NCI-H748 (cell line): ENCODE measurements at regions not wholly inside any gene's neighbourhood (a gene's known extent, or its start where the extent isn't known, plus 50 kb on each side); places are given as distances from the start of the nearest gene placed in this dataset.
"Not testable (repeated sequence)": the region's sequence is repeated elsewhere in the genome, so short reads cannot be mapped to it uniquely, and the experiment has no call there.

Experiments used
- DNase-seq: peaks from one replicate; lab custom pipeline; 2025; ENCODE audit not compliant: unreplicated experiment; lab: John Stamatoyannopoulos, UW

GRCh38 chr4:66486068-66486467, 815.8 kb upstream of the EPHA5 start:
- DNase-seq, result no peak

GRCh38 chr4:66482186-66482585, 811.9 kb upstream of the EPHA5 start:
- DNase-seq, result no peak

GRCh38 chr4:66475596-66475995, 805.3 kb upstream of the EPHA5 start:
- DNase-seq, result no peak

- no peak for DNase-seq
Observed at GRCh38 chr4:66465111-66465510, 794.8 kb upstream of the EPHA5 start.

GRCh38 chr4:66462890-66463289, 792.6 kb upstream of the EPHA5 start:
- DNase-seq, result not testable (repeated sequence)

GRCh38 chr4:66451741-66452140, 781.5 kb upstream of the EPHA5 start:
- no peak for DNase-seq

GRCh38 chr4:66443008-66443407, 772.7 kb upstream of the EPHA5 start:
- no peak for DNase-seq

- DNase-seq, result no peak
Observed at GRCh38 chr4:66439508-66439907, 769.2 kb upstream of the EPHA5 start.

- no peak for DNase-seq
Observed at GRCh38 chr4:66433706-66434105, 763.4 kb upstream of the EPHA5 start.

- no peak for DNase-seq
Observed at GRCh38 chr4:66430856-66431255, 760.6 kb upstream of the EPHA5 start.

GRCh38 chr4:66429276-66429675, 759.0 kb upstream of the EPHA5 start:
- no peak for DNase-seq

- no peak for DNase-seq
Observed at GRCh38 chr4:66416425-66416824, 746.1 kb upstream of the EPHA5 start.

GRCh38 chr4:66404141-66404540, 733.9 kb upstream of the EPHA5 start:
- DNase-seq, result no peak

- DNase-seq, result no peak
Observed at GRCh38 chr4:66376921-66377320, 706.6 kb upstream of the EPHA5 start.

GRCh38 chr4:66376396-66376795, 706.1 kb upstream of the EPHA5 start:
- DNase-seq, result no peak

- DNase-seq, result no peak
Observed at GRCh38 chr4:66373268-66373667, 703.0 kb upstream of the EPHA5 start.

GRCh38 chr4:66372706-66373105, 702.4 kb upstream of the EPHA5 start:
- DNase-seq, result no peak

- DNase-seq, result no peak
Observed at GRCh38 chr4:66367043-66367660, 696.9 kb upstream of the EPHA5 start.

- DNase-seq, result not testable (repeated sequence)
Observed at GRCh38 chr4:66360395-66360794, 690.1 kb upstream of the EPHA5 start.

- no peak for DNase-seq
Observed at GRCh38 chr4:66357316-66357715, 687.0 kb upstream of the EPHA5 start.

- no peak for DNase-seq
Observed at GRCh38 chr4:66355328-66355727, 685.0 kb upstream of the EPHA5 start.

GRCh38 chr4:66351761-66352160, 681.5 kb upstream of the EPHA5 start:
- DNase-seq, result no peak

- DNase-seq, result no peak
Observed at GRCh38 chr4:66340286-66340893, 670.1 kb upstream of the EPHA5 start.
